Urinary bladder (tissue), 3 donors: ENCODE measurements at regions not wholly inside any gene's neighbourhood (a gene's known extent, or its start where the extent isn't known, plus 50 kb on each side); places are given as distances from the start of the nearest gene placed in this dataset.

Experiments
- DNase-seq: peaks from one replicate; pipeline ENCODE4 v3.0.0-alpha.2; 2015; ENCODE audit errors: extremely low spot score
- H3K27ac ChIP-seq: one replicate; pipeline ENCODE4 v1.5.1; 2013; ENCODE audit warnings: low read depth, mild to moderate bottlenecking, moderate library complexity
- H3K36me3 ChIP-seq: one replicate; pipeline ENCODE4 v1.6.1; 2013; ENCODE audit warnings: mild to moderate bottlenecking, moderate library complexity; ENCODE audit not compliant: insufficient read depth
- H3K4me1 ChIP-seq: one replicate; pipeline ENCODE4 v1.6.1; 2013; ENCODE audit warnings: mild to moderate bottlenecking, moderate library complexity; ENCODE audit not compliant: insufficient read depth
- H3K4me3 ChIP-seq: one replicate; pipeline ENCODE4 v1.5.1; 2013; ENCODE audit warnings: low read depth, low read length
- WGBS: extraction: QIAGEN DNeasy Blood & Tissue Kit; methylation state at CpG from one replicate; pipeline ENCODE4 v1.1.7; 2013; 5-methylcytosine and 5-hydroxymethylcytosine counted together
- donor health status: healthy with polysubstance abuse.
- donor health status: healthy.

GRCh38 chr12:77741974-77742517 lies 88.6 kb upstream of the NAV3 start:
- H3K4me3 ChIP-seq = no peak overlapping the region
- H3K4me1 ChIP-seq = no peaks in the 10 kb centered on the region
- no peaks in the 10 kb centered on the region for H3K36me3 ChIP-seq
- no peak overlapping the region for H3K27ac ChIP-seq
- 95% methylated on average over 1 of the region's 1 CpG for WGBS
- DNase-seq = no peak

- whole genome bisulfite sequencing = 95% methylated on average over 6 of the region's 6 CpGs
- H3K36me3 ChIP-seq = no peaks in the 10 kb centered on the region
- no peak for DNase-seq
- H3K4me3 ChIP-seq = no peak overlapping the region
- H3K27ac ChIP-seq = no peak overlapping the region
- no peaks in the 10 kb centered on the region for H3K4me1 ChIP-seq
These were observed 94.3 kb upstream of the NAV3 start for GRCh38 chr12:77736219-77736965.

GRCh38 chr12:77734214-77734883 lies 96.3 kb upstream of the NAV3 start:
- WGBS = 44% methylated on average over 4 of the region's 4 CpGs
- no peak overlapping the region for H3K4me3 ChIP-seq
- H3K36me3 ChIP-seq = no peaks in the 10 kb centered on the region
- H3K27ac ChIP-seq = no peak overlapping the region
- no peaks in the 10 kb centered on the region for H3K4me1 ChIP-seq
- DNase-seq = no peak

- H3K36me3 ChIP-seq = no peaks in the 10 kb centered on the region
- no peak overlapping the region for H3K27ac ChIP-seq
- H3K4me3 ChIP-seq = no peak overlapping the region
- 83% methylated on average over 2 of the region's 2 CpGs for WGBS
- DNase-seq = no peak
- peaks cover 1% of the 10 kb centered on the region for H3K4me1 ChIP-seq
These were observed 102.7 kb upstream of the NAV3 start for GRCh38 chr12:77728018-77728417.

GRCh38 chr12:77727442-77728001 lies 103.2 kb upstream of the NAV3 start:
- Histone ChIP-seq H3K36me3 (no peaks in the 10 kb centered on the region), H3K4me3 (no peak overlapping the region), H3K27ac (no peak overlapping the region), H3K4me1 (peaks cover 1% of the 10 kb centered on the region)
- WGBS = 66% methylated on average over 4 of the region's 4 CpGs
- no peak for DNase-seq

GRCh38 chr12:77725611-77726010 lies 105.1 kb upstream of the NAV3 start:
- no peaks in the 10 kb centered on the region for H3K36me3 ChIP-seq
- DNase-seq = no peak
- H3K4me3 ChIP-seq = no peak overlapping the region
- 90% methylated on average over 3 of the region's 3 CpGs for WGBS
- peaks cover 1% of the 10 kb centered on the region for H3K4me1 ChIP-seq
- no peak overlapping the region for H3K27ac ChIP-seq

- Histone ChIP-seq H3K4me1 (peaks cover 1% of the 10 kb centered on the region), H3K4me3 (no peak overlapping the region), H3K27ac (no peak overlapping the region), H3K36me3 (no peaks in the 10 kb centered on the region)
- no peak for DNase-seq
- WGBS = 67% methylated on average over 1 of the region's 1 CpG
These were observed 106.2 kb upstream of the NAV3 start for GRCh38 chr12:77724367-77724957.

GRCh38 chr12:77723308-77723707 lies 107.4 kb upstream of the NAV3 start:
- H3K27ac ChIP-seq = no peak overlapping the region
- no peak for DNase-seq
- H3K36me3 ChIP-seq = no peaks in the 10 kb centered on the region
- H3K4me1 ChIP-seq = peaks cover 1% of the 10 kb centered on the region
- H3K4me3 ChIP-seq = no peak overlapping the region

GRCh38 chr12:77722536-77722935 lies 108.2 kb upstream of the NAV3 start:
- no peaks in the 10 kb centered on the region for H3K36me3 ChIP-seq
- no peak for DNase-seq
- H3K4me3 ChIP-seq = no peak overlapping the region
- peaks cover 1% of the 10 kb centered on the region for H3K4me1 ChIP-seq
- no peak overlapping the region for H3K27ac ChIP-seq

- no peak overlapping the region for H3K4me3 ChIP-seq
- H3K4me1 ChIP-seq = no peaks in the 10 kb centered on the region
- 57% methylated on average over 2 of the region's 2 CpGs for WGBS
- no peaks in the 10 kb centered on the region for H3K36me3 ChIP-seq
- DNase-seq = no peak
- H3K27ac ChIP-seq = no peak overlapping the region
These were observed 110.4 kb upstream of the NAV3 start for GRCh38 chr12:77720258-77720657.

GRCh38 chr12:77710209-77710608 lies 120.5 kb upstream of the NAV3 start:
- no peak overlapping the region for H3K27ac ChIP-seq
- no peak for DNase-seq
- H3K4me3 ChIP-seq = no peak overlapping the region
- H3K4me1 ChIP-seq = no peaks in the 10 kb centered on the region
- no peaks in the 10 kb centered on the region for H3K36me3 ChIP-seq
- 85% methylated on average over 1 of the region's 1 CpG for WGBS

- no peak overlapping the region for H3K4me3 ChIP-seq
- no peaks in the 10 kb centered on the region for H3K36me3 ChIP-seq
- no peak overlapping the region for H3K27ac ChIP-seq
- WGBS = 97% methylated on average over 1 of the region's 1 CpG
- no peak for DNase-seq
- H3K4me1 ChIP-seq = no peaks in the 10 kb centered on the region
These were observed 133.6 kb upstream of the NAV3 start for GRCh38 chr12:77697126-77697525.

GRCh38 chr12:77696183-77696582 lies 134.5 kb upstream of the NAV3 start:
- no peak overlapping the region for H3K4me3 ChIP-seq
- no peaks in the 10 kb centered on the region for H3K4me1 ChIP-seq
- H3K36me3 ChIP-seq = no peaks in the 10 kb centered on the region
- 68% methylated on average over 2 of the region's 2 CpGs for WGBS
- no peak for DNase-seq
- H3K27ac ChIP-seq = no peak overlapping the region
